ENCODE measurements at regions not wholly inside any gene's neighbourhood (a gene's known extent, or its start where the extent isn't known, plus 50 kb on each side); places are given as distances from the start of the nearest gene placed in this dataset.
"Not testable (repeated sequence)": the region's sequence is repeated elsewhere in the genome, so short reads cannot be mapped to it uniquely, and the experiment has no call there.

DNA sequence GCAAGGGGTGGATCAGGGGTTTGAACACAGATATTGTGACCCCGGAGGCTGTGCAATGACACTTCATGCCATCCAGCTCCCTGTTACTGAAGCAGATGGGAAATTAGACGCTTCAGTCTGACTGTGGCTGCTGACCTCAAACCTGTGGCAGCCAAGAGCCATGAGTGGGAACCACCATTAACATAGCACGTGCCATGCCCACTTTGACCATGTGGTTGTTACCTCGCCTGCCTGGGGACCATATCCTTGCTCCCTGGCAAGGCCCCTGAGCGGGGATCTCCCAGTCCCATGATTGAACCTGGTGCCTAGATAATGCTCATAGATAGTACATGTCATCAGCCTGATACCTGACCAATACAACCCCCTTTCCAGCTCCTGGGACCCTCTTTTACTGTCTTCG lies 68.9 kb downstream of the CYP26B1 start:
- DNase-seq (ENCODE audit: low spot score), result no peak

DNA sequence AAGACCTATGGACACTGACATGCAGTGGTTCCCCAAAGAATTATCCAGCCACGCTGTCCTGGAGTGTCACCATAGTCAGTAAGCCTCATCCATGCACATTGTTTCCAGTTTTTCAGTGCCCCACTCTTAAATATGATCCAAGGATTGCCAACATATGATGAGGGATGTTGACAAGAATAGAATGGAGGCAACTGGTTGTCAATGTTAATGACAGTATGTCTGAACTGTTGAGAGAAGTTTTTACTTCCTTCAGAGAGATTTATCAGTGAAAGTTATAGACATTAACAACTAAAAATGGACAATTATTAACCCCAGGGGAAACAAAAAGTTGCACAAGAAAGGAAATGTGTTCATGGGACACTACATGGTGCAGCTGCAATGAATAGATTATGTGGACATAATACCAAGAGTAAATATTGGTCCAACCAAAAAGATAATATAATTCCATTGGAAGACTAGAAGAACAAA lies 69.9 kb downstream of the CYP26B1 start:
- no peak for DNase-seq (ENCODE audit: low spot score)

- not testable (repeated sequence) for DNase-seq (ENCODE audit: low spot score)
Measured at GRCh38 chr2:72073373-72073772, 74.3 kb downstream of the CYP26B1 start.

GRCh38 chr2:72064197-72064596 lies 83.5 kb downstream of the CYP26B1 start:
- DNase-seq (ENCODE audit: low spot score), result not testable (repeated sequence)

DNA sequence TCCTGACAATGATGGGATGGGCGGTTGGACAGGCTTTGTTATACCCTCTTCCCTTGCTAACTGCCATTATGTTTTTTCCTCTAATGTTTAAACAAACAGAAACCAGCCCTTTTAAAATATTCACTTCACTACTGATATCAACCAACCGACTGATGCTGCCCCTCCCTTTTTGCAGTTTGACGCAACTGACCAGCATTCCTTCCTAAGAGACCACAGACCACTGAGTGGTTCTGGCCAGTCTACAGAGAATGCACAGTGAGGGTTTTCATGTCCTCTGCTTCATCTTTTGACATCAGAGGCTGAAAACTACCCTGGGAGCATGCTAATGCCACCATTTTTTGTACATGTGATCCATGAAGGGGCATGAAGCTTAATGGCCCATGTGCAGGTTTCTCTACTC lies 85.3 kb downstream of the CYP26B1 start:
- DNase-seq (ENCODE audit: low spot score), result no peak

DNA sequence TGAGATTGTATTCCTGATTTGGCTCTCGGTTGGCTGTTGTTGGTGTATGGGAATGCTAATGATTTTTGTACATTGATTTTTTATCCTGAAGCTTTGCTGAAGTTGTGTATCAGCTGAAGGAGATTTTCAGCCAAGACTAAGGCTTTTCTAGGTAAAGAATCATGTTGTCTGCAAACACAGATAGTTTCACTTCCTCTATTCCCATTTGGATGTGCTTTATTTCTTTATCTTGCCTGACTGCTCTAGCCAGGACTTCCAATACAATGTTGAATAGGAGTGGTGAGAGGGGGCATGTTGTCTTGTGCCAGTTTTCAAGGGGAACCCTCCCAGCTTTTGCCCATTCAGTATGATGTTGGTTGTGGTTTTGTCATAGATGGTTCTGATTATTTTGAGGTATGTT lies 90.4 kb downstream of the CYP26B1 start:
- no peak for DNase-seq (ENCODE audit: low spot score)

DNA sequence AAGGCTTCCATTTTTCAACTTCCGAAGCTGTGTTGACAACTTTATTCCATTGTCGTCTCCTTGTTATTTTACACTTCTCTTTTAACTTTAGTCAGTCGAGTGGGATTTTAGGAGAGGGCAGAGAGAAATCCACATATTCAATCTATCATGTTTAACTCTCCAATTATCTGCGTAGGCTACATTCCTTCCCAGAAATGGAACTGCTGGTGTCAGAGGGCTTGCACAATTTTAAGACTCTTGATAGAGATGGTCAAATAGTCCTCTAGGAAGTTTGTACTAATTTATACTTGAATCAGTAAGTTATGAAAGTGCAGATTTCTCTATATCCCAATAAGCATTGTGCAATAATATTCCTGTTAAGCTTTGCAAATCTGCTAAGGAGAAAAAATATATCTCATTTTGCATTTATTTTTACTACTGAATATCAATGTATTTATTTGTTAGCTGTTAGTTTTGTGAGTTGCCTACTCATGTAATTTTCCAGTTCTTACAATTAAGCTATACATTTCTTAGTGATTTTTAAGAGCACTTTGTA lies 95.6 kb downstream of the CYP26B1 start:
- DNase-seq (ENCODE audit: low spot score), result no peak

GRCh38 chr2:72051204-72051603 lies 96.5 kb downstream of the CYP26B1 start:
- no peak for DNase-seq (ENCODE audit: low spot score)

DNA sequence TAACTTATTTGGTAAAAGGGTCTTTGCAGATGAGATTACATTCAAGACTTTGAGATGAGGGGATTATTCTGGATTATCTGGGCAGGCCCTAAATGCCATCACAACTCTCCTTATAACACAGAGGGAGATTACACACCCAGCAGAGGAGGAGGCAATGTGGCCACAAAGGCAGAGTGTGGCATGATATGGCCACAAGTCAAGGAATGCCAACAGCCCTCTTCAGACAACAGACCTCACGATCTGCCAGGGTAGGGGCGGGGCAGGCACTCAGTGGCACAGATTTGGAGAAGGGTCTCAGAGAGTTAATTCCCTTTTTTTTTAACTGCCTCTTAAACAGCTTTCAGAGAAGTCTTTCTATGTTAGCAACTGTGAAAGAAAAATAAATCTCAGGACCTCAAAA lies 96.9 kb downstream of the CYP26B1 start:
- DNase-seq (ENCODE audit: low spot score), result no peak

DNA sequence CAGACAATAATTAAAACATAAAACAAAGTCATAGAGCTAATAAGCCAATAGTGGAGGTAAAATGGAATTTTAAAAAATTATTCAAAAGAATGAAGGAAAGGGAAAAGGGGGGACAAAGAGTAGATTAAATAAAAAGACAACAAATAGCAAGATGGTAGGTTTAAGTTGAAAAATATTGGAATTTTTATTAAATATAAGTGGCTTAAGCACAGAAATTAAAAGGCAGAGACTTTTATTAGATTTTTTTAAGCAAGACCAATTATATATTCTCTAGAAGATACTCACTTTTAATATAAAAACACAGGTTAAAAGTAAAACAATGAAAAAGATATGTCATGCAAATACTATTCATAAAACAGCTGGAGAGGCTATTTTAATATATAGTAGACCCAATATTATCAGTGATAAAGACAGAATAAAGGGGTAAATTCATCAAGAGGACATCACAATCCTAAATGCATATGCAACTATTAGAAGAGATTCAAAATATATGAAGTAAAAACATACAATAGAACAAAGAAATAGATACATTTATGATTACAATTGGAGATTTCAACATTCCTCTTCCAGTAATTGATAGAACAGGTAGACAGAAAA lies 98.7 kb downstream of the CYP26B1 start:
- no peak for DNase-seq (ENCODE audit: low spot score)

GRCh38 chr2:72043985-72044384 lies 103.7 kb downstream of the CYP26B1 start:
- no peak for DNase-seq (ENCODE audit: low spot score)

DNA sequence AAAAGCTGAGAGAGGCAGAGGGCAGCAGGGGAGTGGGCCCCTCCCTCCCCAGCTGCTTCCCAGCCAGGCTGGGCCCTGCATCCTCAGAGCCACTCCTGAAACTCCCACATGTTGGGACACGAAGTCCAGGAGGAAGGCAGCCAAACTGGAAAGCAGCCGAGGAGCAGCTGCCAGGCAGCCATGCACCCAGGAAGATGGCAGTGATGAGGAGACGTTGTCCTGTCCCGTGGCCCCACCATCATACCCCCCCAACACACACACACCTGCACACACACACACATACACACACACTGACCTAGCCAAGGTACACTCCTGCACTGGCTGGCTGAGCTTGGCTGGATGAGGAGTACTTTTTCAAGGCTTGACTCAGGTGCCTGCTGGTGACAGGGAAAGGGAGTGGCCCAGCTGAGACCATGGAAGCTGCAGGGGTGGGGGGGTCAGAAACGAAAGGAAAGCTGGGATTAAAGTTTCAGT lies 106.0 kb downstream of the CYP26B1 start:
- no peak for DNase-seq (ENCODE audit: low spot score)

GRCh38 chr2:72040629-72041571 lies 106.8 kb downstream of the CYP26B1 start:
- no peak for DNase-seq (ENCODE audit: low spot score)

DNA sequence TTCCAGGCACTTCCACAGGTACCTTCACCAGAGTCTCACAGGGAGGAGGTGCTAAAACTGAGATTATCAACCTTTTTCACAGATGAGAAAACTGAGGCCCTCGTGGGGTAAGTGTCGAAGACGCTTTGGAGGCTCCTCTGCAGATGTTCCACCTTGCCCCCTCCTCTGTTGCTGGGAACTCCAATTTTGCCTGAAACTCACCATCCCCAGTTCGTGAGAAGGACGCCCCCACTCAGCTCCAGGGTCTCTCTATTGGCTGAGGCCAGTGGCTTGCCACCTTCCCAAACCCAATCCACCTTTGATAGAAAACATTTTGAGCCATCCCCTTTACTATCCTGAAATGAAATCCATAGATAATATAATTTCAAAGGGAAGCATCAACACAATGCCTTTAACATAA lies 109.1 kb downstream of the CYP26B1 start:
- no peak for DNase-seq (ENCODE audit: low spot score)

- no peak for DNase-seq (ENCODE audit: low spot score)
Measured at GRCh38 chr2:72037261-72037666, 110.4 kb downstream of the CYP26B1 start.

DNA sequence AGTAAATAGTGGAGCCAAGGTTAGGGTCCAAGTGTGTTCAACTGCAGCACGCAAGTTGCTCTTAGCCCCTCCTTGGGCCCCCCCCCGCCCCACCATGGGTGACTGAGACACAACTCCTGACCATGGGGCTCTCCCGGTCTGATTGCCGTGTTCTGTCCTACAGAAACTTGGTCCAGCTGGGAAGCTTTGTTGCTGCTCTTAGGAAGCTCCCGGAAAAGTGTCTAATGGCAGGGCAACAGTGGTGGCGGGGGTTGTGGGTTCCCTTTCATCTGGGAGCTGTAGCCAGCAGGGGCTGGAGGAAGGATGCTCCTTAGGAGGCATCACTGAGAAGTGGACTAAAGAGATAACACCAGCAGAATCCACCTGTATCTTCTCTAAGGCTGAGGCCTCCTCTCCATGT lies 111.1 kb downstream of the CYP26B1 start:
- no peak for DNase-seq (ENCODE audit: low spot score)

DNA sequence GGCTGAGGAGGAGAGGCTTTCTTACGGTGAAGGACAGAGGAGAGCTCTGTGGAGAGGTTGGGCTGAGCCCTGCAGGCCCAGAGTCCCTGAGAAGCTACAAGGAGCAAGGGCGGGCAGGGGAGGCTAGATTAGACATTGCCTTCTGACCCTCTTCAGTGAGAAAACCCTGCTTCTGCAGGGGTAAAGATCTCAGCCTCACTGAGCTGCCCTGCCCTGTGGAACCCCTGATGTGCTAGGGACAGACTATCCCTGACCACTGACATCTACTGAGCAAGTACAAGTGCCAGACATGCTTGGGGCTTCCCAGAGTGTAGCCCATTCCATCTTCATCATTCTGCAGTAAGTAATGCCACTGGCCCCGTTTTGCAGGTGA lies 111.5 kb downstream of the CYP26B1 start:
- DNase-seq (ENCODE audit: low spot score), result no peak

GRCh38 chr2:72035518-72036172 lies 112.0 kb downstream of the CYP26B1 start:
- no peak for DNase-seq (ENCODE audit: low spot score)

DNA sequence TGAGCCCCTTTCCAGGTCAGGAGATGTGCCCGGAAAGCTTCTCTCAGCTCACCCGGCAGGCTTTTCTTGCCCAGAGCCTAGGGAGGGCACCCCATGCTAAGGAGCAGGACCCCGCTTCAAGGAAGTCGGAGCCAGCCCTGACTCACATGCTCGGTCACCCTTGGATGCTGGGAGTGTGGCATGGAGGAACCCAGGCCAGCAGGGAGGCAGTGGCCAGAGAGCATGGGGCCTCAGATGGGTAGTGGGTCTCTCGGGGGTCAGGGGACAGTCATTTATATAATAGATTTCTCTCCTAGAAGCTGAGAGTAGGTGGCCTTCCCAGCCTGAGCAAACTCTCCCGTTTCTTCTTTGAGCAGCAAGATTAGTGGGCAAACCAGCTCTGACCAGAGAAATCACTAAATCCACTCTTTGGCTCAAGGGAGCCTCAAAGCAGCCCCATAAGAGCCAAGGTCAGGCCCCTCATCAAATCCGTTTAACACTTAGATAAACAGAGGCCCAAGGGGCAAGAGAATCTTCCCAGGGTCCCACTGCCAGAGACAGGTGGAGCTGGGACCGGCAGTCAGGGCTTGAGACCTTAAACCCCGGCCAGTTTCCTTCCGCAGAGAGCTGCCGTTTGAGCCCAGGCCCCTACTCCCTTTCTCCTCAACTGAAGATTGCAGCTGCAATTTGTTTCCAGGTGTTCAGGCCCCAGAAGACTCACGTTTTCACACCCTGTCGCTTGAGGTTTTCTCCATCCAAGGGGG lies 113.1 kb downstream of the CYP26B1 start:
- no peak for DNase-seq (ENCODE audit: low spot score)

DNA sequence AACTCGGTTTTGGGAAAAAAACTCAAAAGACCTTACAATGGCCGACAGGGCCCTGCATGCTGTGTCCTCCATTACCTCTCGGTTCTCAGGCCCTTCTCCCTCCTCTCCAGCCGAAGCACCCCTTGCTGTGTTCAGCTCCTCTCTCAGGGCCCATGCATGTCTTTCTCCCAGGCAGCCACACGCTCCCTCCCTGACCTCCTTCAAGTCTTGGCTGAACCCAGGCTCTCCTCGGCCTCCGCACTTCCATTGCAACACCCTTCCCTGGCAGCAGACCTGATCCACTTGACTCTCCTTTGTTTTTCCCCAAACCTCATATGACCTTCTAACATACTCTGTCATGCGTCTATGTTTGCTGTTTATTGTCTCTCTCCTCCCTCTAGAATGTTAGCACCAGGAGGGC lies 114.0 kb downstream of the CYP26B1 start:
- no peak for DNase-seq (ENCODE audit: low spot score)

- no peak for DNase-seq (ENCODE audit: low spot score)
Measured at GRCh38 chr2:72032481-72033041, 115.1 kb downstream of the CYP26B1 start.
